Left colon (tissue), 2 donors: ENCODE measurements at regions not wholly inside any gene's neighbourhood (a gene's known extent, or its start where the extent isn't known, plus 50 kb on each side); places are given as distances from the start of the nearest gene placed in this dataset.

Experiments
- ATAC-seq: fragments of 200-7000 bp; cut with Tn5 transposase; one replicate; pipeline ENCODE4 v1.9.1; 2020; ENCODE audit warnings: mild to moderate bottlenecking, moderate library complexity
- DNase-seq, 2 donors: peaks; one replicate each; pipeline ENCODE4 v3.0.0-alpha.2; 2020
- intact Hi-C, 2 donors: fragments of 100-400 bp; cut with DNase I in 1 of 2; cut with micrococcal nuclease in 1 of 2; formaldehyde crosslinking; loops; one replicate each; pipeline versions ENCODE4 v1.11.2 to v1.14.0; 2022; cut with DNase I, micrococcal nuclease
- donor health status: DM: no; HTN: no; CAD: no.
- donor health status: DM: yes; HTN: yes; CAD: no.

GRCh38 chr12:71018682-71019081 lies 98.1 kb upstream of the PTPRR start:
- intact Hi-C loops: no loop called here
- DNase-seq: no peak
- no peak for ATAC-seq

- DNase-seq (no peak), ATAC-seq (peak; percentile 76)
- intact Hi-C loops: no loop called here
These were observed 93.7 kb upstream of the PTPRR start for GRCh38 chr12:71014180-71014785.

GRCh38 chr12:71011261-71011660 lies 90.7 kb upstream of the PTPRR start:
- no peak for ATAC-seq
- no peak for DNase-seq
- intact Hi-C loops: no loop called here

- ATAC-seq (no peak), DNase-seq (no peak)
- intact Hi-C loops: no loop called here
These were observed 89.6 kb upstream of the PTPRR start for GRCh38 chr12:71010143-71010479.

GRCh38 chr12:71009430-71010142 lies 89.0 kb upstream of the PTPRR start:
- intact Hi-C loops: no loop called here

GRCh38 chr12:71008616-71009015 lies 88.1 kb upstream of the PTPRR start:
- ATAC-seq (no peak), DNase-seq (no peak)
- intact Hi-C loops: no loop called here

More at GRCh38 chr12:71009430-71010142, 89.0 kb upstream of the PTPRR start:
- ATAC-seq (no peak), DNase-seq (no peak)

GRCh38 chr12:71007781-71008404 lies 87.4 kb upstream of the PTPRR start:
- intact Hi-C loops: no loop called here
- no peak for DNase-seq
- no peak for ATAC-seq

GRCh38 chr12:71007020-71007419 lies 86.5 kb upstream of the PTPRR start:
- no peak for ATAC-seq
- intact Hi-C loops: no loop called here
- DNase-seq: no peak

GRCh38 chr12:71005166-71005565 lies 84.6 kb upstream of the PTPRR start:
- no peak for ATAC-seq
- DNase-seq: no peak
- intact Hi-C loops: no loop called here

GRCh38 chr12:71004578-71004977 lies 84.0 kb upstream of the PTPRR start:
- intact Hi-C loops: no loop called here
- no peak for ATAC-seq

GRCh38 chr12:71000748-71001147 lies 80.2 kb upstream of the PTPRR start:
- DNase-seq: no peak
- no peak for ATAC-seq
- intact Hi-C loops: no loop called here

More at GRCh38 chr12:71004578-71004977, 84.0 kb upstream of the PTPRR start:
- DNase-seq: no peak

- no peak for ATAC-seq
- DNase-seq: no peak
- intact Hi-C loops: no loop called here
These were observed 79.7 kb upstream of the PTPRR start for GRCh38 chr12:71000255-71000654.

- DNase-seq: no peak
- intact Hi-C loops: no loop called here
These were observed 73.8 kb upstream of the PTPRR start for GRCh38 chr12:70994217-70994788.

GRCh38 chr12:70989232-70989631 lies 68.7 kb upstream of the PTPRR start:
- no peak for ATAC-seq
- no peak for DNase-seq
- intact Hi-C loops: no loop called here

More at GRCh38 chr12:70994217-70994788, 73.8 kb upstream of the PTPRR start:
- ATAC-seq: no peak

- no peak for ATAC-seq
- no peak for DNase-seq
- intact Hi-C loops: no loop called here
These were observed 65.3 kb upstream of the PTPRR start for GRCh38 chr12:70985850-70986249.

- no peak for DNase-seq
- no peak for ATAC-seq
- intact Hi-C loops: no loop called here
These were observed 63.2 kb upstream of the PTPRR start for GRCh38 chr12:70983692-70984091.

- DNase-seq (no peak), ATAC-seq (no peak)
- intact Hi-C loops: no loop called here
These were observed 62.5 kb upstream of the PTPRR start for GRCh38 chr12:70982991-70983390.

GRCh38 chr12:70982286-70982685 lies 61.7 kb upstream of the PTPRR start:
- ATAC-seq: no peak
- intact Hi-C loops: no loop called here
- DNase-seq: no peak

GRCh38 chr12:70971001-70971794 lies 50.7 kb upstream of the PTPRR start:
- ATAC-seq (no peak), DNase-seq (no peak)
- intact Hi-C loops: no loop called here
